ENCODE measurements at regions not wholly inside any gene's neighbourhood (a gene's known extent, or its start where the extent isn't known, plus 50 kb on each side); places are given as distances from the start of the nearest gene placed in this dataset.

DNA sequence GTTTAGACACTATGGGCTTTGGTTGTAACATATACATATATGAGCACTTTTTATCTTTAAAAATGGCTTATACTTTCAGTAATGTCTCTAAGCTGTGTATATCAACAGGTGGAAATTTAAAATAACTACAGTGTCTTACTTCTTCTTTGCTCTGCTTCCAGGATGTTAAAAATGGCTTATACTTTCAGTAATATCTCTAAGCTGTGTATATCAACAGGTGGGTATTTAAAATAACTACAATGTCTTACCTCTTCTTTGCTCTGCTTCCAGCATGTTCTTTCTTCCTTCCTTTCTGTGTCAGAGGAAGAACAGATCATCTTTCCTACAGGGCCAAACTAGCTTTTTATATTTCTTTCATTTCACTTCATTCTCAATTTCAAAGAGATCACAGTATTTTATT lies 689.6 kb downstream of the EPHA4 start:
- Histone ChIP-seq H3K27me3 (ENCODE audit: low read length) (no peaks in the 10 kb centered on the region), H4K20me1 (ENCODE audit: low read length) (no peaks in the 10 kb centered on the region), H3K9ac (ENCODE audit: low read length) (no peak overlapping the region), H3K9me3 (ENCODE audit: low read length) (no peaks in the 10 kb centered on the region), H3K9me2 (replicated peaks; ENCODE audit: low read length) (no peaks in the 10 kb centered on the region), H3K4me3 (ENCODE audit: low read length) (no peak overlapping the region), H3K4me2 (ENCODE audit: low read length) (no peak overlapping the region), H3K79me2 (ENCODE audit: low read length) (no peaks in the 10 kb centered on the region), H3K36me3 (ENCODE audit: low read depth, low read length) (no peaks in the 10 kb centered on the region), H3K4me1 (ENCODE audit: insufficient read depth, low read length) (no peaks in the 10 kb centered on the region), H3K27ac (ENCODE audit: low read length) (no peak overlapping the region), H3F3A (ENCODE audit: low read length, unreplicated experiment) (no peaks in the 10 kb centered on the region), H2AFZ (ENCODE audit: low read length) (no peak overlapping the region)
- ChIA-PET POLR2A (ENCODE audit: unreplicated experiment) (no interaction called here), CTCF (no interaction called here)
- intact Hi-C loops (cut with micrococcal nuclease): no loop called here
- TF ChIP-seq EZH2phosphoT487 (IDR thresholded peaks at IDR 0.05; ENCODE audit: borderline replicate concordance, low read length) (no peak), EZH2 (IDR thresholded peaks at IDR 0.05; ENCODE audit: low read length, unreplicated experiment) (no peak)
- TF ChIP-seq, protein P1, sequence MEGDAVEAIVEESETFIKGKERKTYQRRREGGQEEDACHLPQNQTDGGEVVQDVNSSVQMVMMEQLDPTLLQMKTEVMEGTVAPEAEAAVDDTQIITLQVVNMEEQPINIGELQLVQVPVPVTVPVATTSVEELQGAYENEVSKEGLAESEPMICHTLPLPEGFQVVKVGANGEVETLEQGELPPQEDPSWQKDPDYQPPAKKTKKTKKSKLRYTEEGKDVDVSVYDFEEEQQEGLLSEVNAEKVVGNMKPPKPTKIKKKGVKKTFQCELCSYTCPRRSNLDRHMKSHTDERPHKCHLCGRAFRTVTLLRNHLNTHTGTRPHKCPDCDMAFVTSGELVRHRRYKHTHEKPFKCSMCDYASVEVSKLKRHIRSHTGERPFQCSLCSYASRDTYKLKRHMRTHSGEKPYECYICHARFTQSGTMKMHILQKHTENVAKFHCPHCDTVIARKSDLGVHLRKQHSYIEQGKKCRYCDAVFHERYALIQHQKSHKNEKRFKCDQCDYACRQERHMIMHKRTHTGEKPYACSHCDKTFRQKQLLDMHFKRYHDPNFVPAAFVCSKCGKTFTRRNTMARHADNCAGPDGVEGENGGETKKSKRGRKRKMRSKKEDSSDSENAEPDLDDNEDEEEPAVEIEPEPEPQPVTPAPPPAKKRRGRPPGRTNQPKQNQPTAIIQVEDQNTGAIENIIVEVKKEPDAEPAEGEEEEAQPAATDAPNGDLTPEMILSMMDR (conservative IDR thresholded peaks at IDR 0.05; ENCODE audit: low read depth, low read length): no peak
- no peak for DNase-seq
- BruUV-seq (replicated peaks): no TSS peak
- ATAC-seq: no peak

GRCh38 chr2:220885593-220885992 lies 686.5 kb downstream of the EPHA4 start:
- Histone ChIP-seq H3K27me3 (ENCODE audit: low read length) (no peaks in the 10 kb centered on the region), H3K9me2 (replicated peaks; ENCODE audit: low read length) (no peaks in the 10 kb centered on the region), H3K27ac (ENCODE audit: low read length) (no peak overlapping the region), H3K4me2 (ENCODE audit: low read length) (no peak overlapping the region), H3K4me3 (ENCODE audit: low read length) (no peak overlapping the region), H3K79me2 (ENCODE audit: low read length) (no peaks in the 10 kb centered on the region), H3F3A (ENCODE audit: low read length, unreplicated experiment) (no peaks in the 10 kb centered on the region), H3K9ac (ENCODE audit: low read length) (no peak overlapping the region), H2AFZ (ENCODE audit: low read length) (no peak overlapping the region), H3K36me3 (ENCODE audit: low read depth, low read length) (no peaks in the 10 kb centered on the region), H3K4me1 (ENCODE audit: insufficient read depth, low read length) (no peaks in the 10 kb centered on the region), H3K9me3 (ENCODE audit: low read length) (no peaks in the 10 kb centered on the region), H4K20me1 (ENCODE audit: low read length) (no peaks in the 10 kb centered on the region)
- ATAC-seq (no peak), DNase-seq (no peak)
- TF ChIP-seq EZH2phosphoT487 (IDR thresholded peaks at IDR 0.05; ENCODE audit: borderline replicate concordance, low read length): no peak
- TF ChIP-seq, protein P1 (conservative IDR thresholded peaks at IDR 0.05; ENCODE audit: low read depth, low read length): no peak
- TF ChIP-seq EZH2 (IDR thresholded peaks at IDR 0.05; ENCODE audit: low read length, unreplicated experiment): no peak
- BruUV-seq (replicated peaks): no TSS peak
- CTCF ChIA-PET: interaction anchor here (0.5 kb wide), 1 partner anchor 188 kb away, joined by 3 read pairs; no protein-coding TSS in a partner anchor
- intact Hi-C loops (cut with micrococcal nuclease): no loop called here
- POLR2A ChIA-PET (ENCODE audit: unreplicated experiment): no interaction called here

- H3K9me3 ChIP-seq (ENCODE audit: low read length): no peaks in the 10 kb centered on the region
- H3K4me1 ChIP-seq (ENCODE audit: insufficient read depth, low read length): peaks cover 4% of the 10 kb centered on the region
- H3K36me3 ChIP-seq (ENCODE audit: low read depth, low read length): no peaks in the 10 kb centered on the region
- no peaks in the 10 kb centered on the region for H3K27me3 ChIP-seq (ENCODE audit: low read length)
- intact Hi-C loops (cut with micrococcal nuclease): no loop called here
- H3K9me2 ChIP-seq (replicated peaks; ENCODE audit: low read length): no peaks in the 10 kb centered on the region
- H3K79me2 ChIP-seq (ENCODE audit: low read length): no peaks in the 10 kb centered on the region
- TF ChIP-seq EZH2 (IDR thresholded peaks at IDR 0.05; ENCODE audit: low read length, unreplicated experiment) (no peak), EZH2phosphoT487 (IDR thresholded peaks at IDR 0.05; ENCODE audit: borderline replicate concordance, low read length) (no peak)
- TF ChIP-seq, protein P1 (conservative IDR thresholded peaks at IDR 0.05; ENCODE audit: low read depth, low read length): no peak
- no peak overlapping the region for H3K9ac ChIP-seq (ENCODE audit: low read length)
- no peak overlapping the region for H3K4me3 ChIP-seq (ENCODE audit: low read length)
- ChIA-PET CTCF (no interaction called here), POLR2A (ENCODE audit: unreplicated experiment) (no interaction called here)
- H3K4me2 ChIP-seq (ENCODE audit: low read length): no peak overlapping the region
- ATAC-seq (no peak), DNase-seq (no peak)
- H3F3A ChIP-seq (ENCODE audit: low read length, unreplicated experiment): no peaks in the 10 kb centered on the region
- H3K27ac ChIP-seq (ENCODE audit: low read length): no peak overlapping the region
- H4K20me1 ChIP-seq (ENCODE audit: low read length): no peaks in the 10 kb centered on the region
- no TSS peak for BruUV-seq (replicated peaks)
- 0 out of 2 replicates have a peak overlapping the region, but pooled peaks have one; percentile 20 for H2AFZ ChIP-seq (ENCODE audit: low read length)
Observed at GRCh38 chr2:220887271-220887870, 684.7 kb downstream of the EPHA4 start.
